ENCODE measurements at regions not wholly inside any gene's neighbourhood (a gene's known extent, or its start where the extent isn't known, plus 50 kb on each side); places are given as distances from the start of the nearest gene placed in this dataset.
"Not testable (repeated sequence)": the region's sequence is repeated elsewhere in the genome, so short reads cannot be mapped to it uniquely, and the experiment has no call there.

- intact Hi-C loops (cut with DNase I): no loop called here
- ATAC-seq (no peak), DNase-seq (ENCODE audit: missing footprints) (no peak)
Observed at GRCh38 chr15:96600350-96600749, 269.9 kb downstream of the NR2F2 start.

GRCh38 chr15:96606617-96607016 lies 276.1 kb downstream of the NR2F2 start:
- no peak for ATAC-seq
- DNase-seq (ENCODE audit: missing footprints): no peak
- intact Hi-C loops (cut with DNase I): no loop called here

GRCh38 chr15:96610757-96611156 lies 280.3 kb downstream of the NR2F2 start:
- ATAC-seq (no peak), DNase-seq (ENCODE audit: missing footprints) (no peak)
- intact Hi-C loops (cut with DNase I): no loop called here

GRCh38 chr15:96612917-96613316 lies 282.4 kb downstream of the NR2F2 start:
- ATAC-seq (no peak), DNase-seq (ENCODE audit: missing footprints) (no peak)
- intact Hi-C loops (cut with DNase I): no loop called here

- ATAC-seq (no peak), DNase-seq (ENCODE audit: missing footprints) (no peak)
- intact Hi-C loops (cut with DNase I): no loop called here
Observed at GRCh38 chr15:96619174-96619573, 288.7 kb downstream of the NR2F2 start.

- no peak for ATAC-seq
- no peak for DNase-seq (ENCODE audit: missing footprints)
- intact Hi-C loops (cut with DNase I): no loop called here
Observed at GRCh38 chr15:96622714-96623113, 292.2 kb downstream of the NR2F2 start.

GRCh38 chr15:96625256-96625655 lies 294.8 kb downstream of the NR2F2 start:
- intact Hi-C loops (cut with DNase I): no loop called here
- DNase-seq (ENCODE audit: missing footprints): no peak
- ATAC-seq: no peak

- intact Hi-C loops (cut with DNase I): no loop called here
- ATAC-seq (peak; percentile 39), DNase-seq (ENCODE audit: missing footprints) (peak; percentile 73)
Observed at GRCh38 chr15:96627031-96627568, 296.6 kb downstream of the NR2F2 start.

GRCh38 chr15:96629511-96629910 lies 299.0 kb downstream of the NR2F2 start:
- intact Hi-C loops (cut with DNase I): no loop called here
- ATAC-seq: peak; percentile 87

GRCh38 chr15:96638793-96639192 lies 308.3 kb downstream of the NR2F2 start:
- DNase-seq (ENCODE audit: missing footprints) (no peak), ATAC-seq (no peak)
- intact Hi-C loops (cut with DNase I): no loop called here

More at GRCh38 chr15:96629511-96629910, 299.0 kb downstream of the NR2F2 start:
- no peak for DNase-seq (ENCODE audit: missing footprints)

GRCh38 chr15:96645796-96646195 lies 315.3 kb downstream of the NR2F2 start:
- DNase-seq (ENCODE audit: missing footprints): no peak
- no peak for ATAC-seq

GRCh38 chr15:96648866-96649265 lies 318.4 kb downstream of the NR2F2 start:
- intact Hi-C loops (cut with DNase I): no loop called here
- DNase-seq (ENCODE audit: missing footprints) (no peak), ATAC-seq (no peak)

More at GRCh38 chr15:96645796-96646195, 315.3 kb downstream of the NR2F2 start:
- intact Hi-C loops (cut with DNase I): no loop called here

GRCh38 chr15:96657096-96657495 lies 326.6 kb downstream of the NR2F2 start:
- DNase-seq (ENCODE audit: missing footprints) (no peak), ATAC-seq (no peak)
- intact Hi-C loops (cut with DNase I): no loop called here

GRCh38 chr15:96666979-96667378 lies 336.5 kb downstream of the NR2F2 start:
- intact Hi-C loops (cut with DNase I); DNase-seq (ENCODE audit: missing footprints); ATAC-seq: not testable (repeated sequence)

- intact Hi-C loops (cut with DNase I): no loop called here
- ATAC-seq: no peak
Observed at GRCh38 chr15:96670389-96670788, 339.9 kb downstream of the NR2F2 start.

GRCh38 chr15:96672629-96673028 lies 342.1 kb downstream of the NR2F2 start:
- DNase-seq (ENCODE audit: missing footprints) (no peak), ATAC-seq (no peak)

More at GRCh38 chr15:96670389-96670788, 339.9 kb downstream of the NR2F2 start:
- no peak for DNase-seq (ENCODE audit: missing footprints)

GRCh38 chr15:96678386-96678785 lies 347.9 kb downstream of the NR2F2 start:
- DNase-seq (ENCODE audit: missing footprints) (no peak), ATAC-seq (no peak)
- intact Hi-C loops (cut with DNase I): no loop called here

More at GRCh38 chr15:96672629-96673028, 342.1 kb downstream of the NR2F2 start:
- intact Hi-C loops (cut with DNase I): no loop called here

- intact Hi-C loops (cut with DNase I): no loop called here
- ATAC-seq: no peak
- DNase-seq (ENCODE audit: missing footprints): no peak
Observed at GRCh38 chr15:96687388-96688107, 357.0 kb downstream of the NR2F2 start.

GRCh38 chr15:96690733-96691132 lies 360.2 kb downstream of the NR2F2 start:
- DNase-seq (ENCODE audit: missing footprints): no peak
- intact Hi-C loops (cut with DNase I): no loop called here

GRCh38 chr15:96692826-96693225 lies 362.3 kb downstream of the NR2F2 start:
- DNase-seq (ENCODE audit: missing footprints) (no peak), ATAC-seq (no peak)
- intact Hi-C loops (cut with DNase I): no loop called here

More at GRCh38 chr15:96690733-96691132, 360.2 kb downstream of the NR2F2 start:
- ATAC-seq: no peak
